Activated CD4-positive, alpha-beta T cell treated with anti-CD3 and anti-CD28 coated beads, Interleukin-2, amount 50 U/mL, for 1 hour (primary cell): ENCODE measurements at regions not wholly inside any gene's neighbourhood (a gene's known extent, or its start where the extent isn't known, plus 50 kb on each side); places are given as distances from the start of the nearest gene placed in this dataset.

ENCODE experiments used
- DNase-seq: peaks from one replicate; pipeline ENCODE4 v3.0.0-alpha.2; 2020

DNA sequence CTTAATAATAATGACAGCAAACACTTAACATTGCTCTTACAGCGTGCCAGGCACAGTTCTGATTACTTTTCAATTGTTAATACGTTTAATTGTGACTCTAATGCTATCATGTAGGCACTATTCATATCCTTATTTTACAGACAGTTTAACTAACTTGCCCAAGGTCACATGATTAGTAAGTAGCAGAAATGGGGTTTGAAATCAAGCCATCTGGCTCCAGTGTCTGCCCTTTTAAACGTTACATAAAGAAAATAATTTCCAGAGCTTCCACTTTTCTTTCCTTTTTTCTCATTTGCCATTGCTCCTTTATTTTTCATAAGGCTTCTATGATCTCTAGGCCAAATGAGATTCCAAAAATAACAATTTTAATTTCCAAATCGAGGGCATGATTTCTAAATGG is 50.6 kb upstream of the IKZF2 start:
- DNase-seq: no peak

- no peak for DNase-seq
Observed at GRCh38 chr2:213205944-213206343, 54.5 kb upstream of the IKZF2 start.

DNA sequence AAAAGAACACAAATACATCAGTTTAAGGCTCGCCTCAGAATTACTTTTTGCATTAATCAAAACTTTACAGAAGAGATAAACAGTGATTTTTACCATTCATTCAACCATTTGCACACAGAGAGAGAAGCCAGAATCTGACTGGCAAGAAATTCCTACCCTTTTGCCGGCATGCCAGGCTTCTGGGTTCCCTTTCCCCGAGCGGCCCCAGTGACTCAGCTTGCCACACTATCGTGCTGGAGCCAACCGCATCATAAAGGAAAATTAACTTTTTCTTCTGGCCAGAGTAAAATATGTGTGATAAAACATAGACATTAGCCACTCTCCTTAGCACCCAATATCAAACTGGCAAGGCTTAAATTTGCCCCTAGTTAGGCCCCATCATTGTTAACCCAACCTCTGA is 61.8 kb upstream of the IKZF2 start:
- DNase-seq: no peak

- DNase-seq: no peak
Observed at GRCh38 chr2:213214209-213214608, 62.8 kb upstream of the IKZF2 start.

DNA sequence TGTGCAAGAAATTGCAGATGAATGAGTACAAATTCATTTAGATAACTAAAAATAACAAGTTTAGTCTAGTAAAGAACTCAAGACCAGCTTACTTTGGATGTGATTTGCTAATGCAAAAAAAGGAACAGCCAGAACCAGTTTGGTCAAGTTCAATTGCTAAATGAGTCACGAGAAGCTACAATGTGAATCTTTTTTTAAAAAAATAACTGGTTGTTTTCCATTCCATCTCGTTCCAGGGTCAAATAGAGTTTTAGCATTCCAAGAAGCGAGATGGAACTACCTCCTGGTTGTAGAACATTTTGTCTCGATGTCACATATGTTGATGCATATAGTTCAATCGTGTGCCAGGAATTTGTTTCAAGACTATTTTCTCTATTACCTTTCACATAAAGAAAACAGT is 65.0 kb upstream of the IKZF2 start:
- DNase-seq: no peak

GRCh38 chr2:213219816-213220215 is 64.4 kb upstream of the SPAG16 start:
- DNase-seq: no peak

- DNase-seq: no peak
Observed at GRCh38 chr2:213220967-213221603, 63.2 kb upstream of the SPAG16 start.

DNA sequence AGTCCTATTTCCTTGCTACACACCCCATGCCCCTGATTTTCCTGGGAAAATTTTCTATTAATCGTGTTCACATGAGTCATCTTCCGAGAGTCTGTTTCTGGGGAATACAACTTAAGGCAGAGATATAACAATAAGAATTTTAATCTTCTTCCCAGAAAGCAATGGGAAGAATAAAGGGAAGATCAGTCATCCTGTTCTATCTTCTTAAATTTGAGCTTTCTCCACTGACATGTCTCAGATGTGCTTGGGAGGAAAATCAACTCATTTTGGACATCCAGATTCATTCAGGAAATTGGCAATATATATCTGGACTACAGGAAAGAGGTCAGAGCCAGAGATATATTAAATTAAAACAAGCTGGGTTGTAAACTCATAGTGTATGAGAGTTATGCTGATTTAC is 62.3 kb upstream of the SPAG16 start:
- no peak for DNase-seq

GRCh38 chr2:213224366-213224765 is 59.9 kb upstream of the SPAG16 start:
- DNase-seq: no peak

- no peak for DNase-seq
Observed at GRCh38 chr2:213225866-213226265, 58.4 kb upstream of the SPAG16 start.

DNA sequence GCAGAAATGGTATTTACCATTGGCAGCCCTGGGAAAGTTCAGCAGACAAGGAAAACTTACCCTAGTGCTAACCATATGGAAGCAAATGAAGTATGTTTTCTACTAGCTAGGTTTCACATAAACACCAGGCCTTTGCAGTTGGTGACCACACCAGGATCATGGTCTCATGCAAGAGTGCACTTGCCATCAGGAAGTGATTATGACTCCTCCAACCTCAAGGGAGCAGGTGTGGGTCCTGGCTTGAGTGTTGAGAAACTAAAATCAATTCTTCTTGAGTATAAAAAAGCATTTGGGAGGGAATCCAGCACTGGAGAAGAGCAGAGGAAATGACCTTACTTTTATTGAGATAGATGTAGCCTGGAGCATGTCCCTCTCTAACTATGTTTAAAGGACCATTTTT is 56.8 kb upstream of the SPAG16 start:
- DNase-seq: no peak

DNA sequence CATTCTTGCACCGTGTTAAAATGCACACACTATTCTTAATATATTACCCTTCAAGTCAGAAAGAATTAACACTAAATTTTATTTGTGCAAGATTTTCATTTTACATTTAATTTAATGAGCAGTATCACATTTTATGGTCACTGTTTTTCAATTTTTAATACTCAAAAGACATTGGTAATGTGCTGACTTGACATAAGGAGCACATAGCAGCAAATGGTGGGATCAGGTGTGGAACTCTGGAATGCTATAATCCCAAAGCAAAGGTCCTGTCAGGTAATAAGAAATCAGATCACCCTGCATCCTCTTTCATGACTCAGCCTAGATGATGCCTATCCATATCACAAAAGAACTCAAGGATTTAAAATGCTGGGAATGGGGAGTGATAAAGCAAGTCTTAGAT is 55.6 kb upstream of the SPAG16 start:
- DNase-seq: no peak

DNA sequence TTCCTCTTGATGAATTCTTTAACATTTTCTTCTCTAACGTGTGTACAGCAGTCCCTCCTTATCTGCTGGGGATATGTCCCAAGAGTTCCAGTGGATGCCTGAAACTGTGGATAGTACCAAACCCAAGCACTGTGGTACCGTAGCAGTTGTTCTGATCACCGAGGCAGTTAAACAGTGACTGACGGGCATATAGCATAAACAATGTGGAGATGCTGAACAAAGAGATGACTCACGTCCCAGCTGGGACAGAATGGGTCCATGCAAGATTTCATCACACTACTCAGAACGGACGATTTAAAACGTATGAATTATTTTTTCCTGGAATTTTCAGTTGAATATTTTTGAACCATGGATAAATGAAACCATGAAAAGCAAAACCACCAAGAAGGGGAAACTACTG is 54.5 kb upstream of the SPAG16 start:
- DNase-seq: no peak

DNA sequence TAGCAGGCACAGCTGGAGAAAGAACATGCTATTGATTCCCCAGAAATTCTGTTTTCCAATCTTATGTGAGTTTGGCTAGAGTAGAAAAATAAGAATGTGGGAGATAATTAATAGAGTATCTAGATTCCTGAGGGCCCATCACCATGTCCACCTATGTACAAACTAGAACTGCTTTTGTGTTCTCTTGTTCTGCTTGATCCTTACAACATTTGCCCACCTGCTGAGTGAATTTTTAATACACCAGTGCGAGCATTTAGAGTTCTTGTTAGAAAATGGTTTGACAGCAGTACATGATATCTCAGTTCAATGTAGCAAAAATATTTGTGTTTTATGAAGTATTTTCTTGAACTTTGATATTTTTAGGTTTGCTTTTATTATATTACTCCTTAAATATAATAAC is 52.3 kb upstream of the SPAG16 start:
- no peak for DNase-seq

- DNase-seq: peak; percentile 8
Observed at GRCh38 chr2:213232649-213233437, 51.4 kb upstream of the SPAG16 start.

GRCh38 chr2:213233438-213234330 is 50.6 kb upstream of the SPAG16 start:
- no peak for DNase-seq
